Hepatocyte (in vitro differentiated cells): ENCODE measurements at regions not wholly inside any gene's neighbourhood (a gene's known extent, or its start where the extent isn't known, plus 50 kb on each side); places are given as distances from the start of the nearest gene placed in this dataset.

ENCODE experiments used
- DNase-seq: peaks from one replicate; pipeline ENCODE4 v3.0.0-alpha.2; 2016; ENCODE audit warnings: low spot score
- H2AFZ ChIP-seq: fragments of 200-600 bp; sonication (generic); 2 replicates; pipeline ENCODE4 v1.6.0; 2016; ENCODE audit warnings: antibody characterized with exemption, mild to moderate bottlenecking
- H3K27ac ChIP-seq: fragments of 200-600 bp; sonication (generic); 2 replicates; pipeline ENCODE4 v1.5.1; 2016; ENCODE audit warnings: mild to moderate bottlenecking
- H3K27me3 ChIP-seq: fragments of 200-600 bp; sonication (generic); 2 replicates; pipeline ENCODE4 v1.6.1; 2016
- H3K36me3 ChIP-seq: fragments of 200-600 bp; sonication (generic); replicated peaks from 2 replicates; pipeline ENCODE4 v1.5.1; 2016; ENCODE audit warnings: low read depth; ENCODE audit not compliant: insufficient read depth
- H3K4me1 ChIP-seq: fragments of 200-600 bp; sonication (generic); 2 replicates; pipeline ENCODE4 v1.5.1; 2016; ENCODE audit warnings: mild to moderate bottlenecking, moderate library complexity; ENCODE audit not compliant: insufficient read depth
- H3K4me2 ChIP-seq: fragments of 200-600 bp; sonication (generic); 2 replicates; pipeline ENCODE4 v1.6.0; 2016
- H3K4me3 ChIP-seq: fragments of 200-600 bp; sonication (generic); 2 replicates; pipeline ENCODE4 v1.5.1; 2016; ENCODE audit warnings: mild to moderate bottlenecking
- H3K79me2 ChIP-seq: fragments of 200-600 bp; sonication (generic); 2 replicates; pipeline ENCODE4 v1.6.0; 2017; ENCODE audit warnings: mild to moderate bottlenecking
- H3K9me2 ChIP-seq: fragments of 200-600 bp; sonication (generic); replicated peaks from 2 replicates; pipeline ENCODE4 v1.6.0; 2017; ENCODE audit warnings: mild to moderate bottlenecking; ENCODE audit not compliant: insufficient read depth
- H3K9me3 ChIP-seq: fragments of 200-600 bp; sonication (generic); 2 replicates; pipeline ENCODE4 v1.5.1; 2016; ENCODE audit warnings: low read depth, mild to moderate bottlenecking
- H4K20me1 ChIP-seq: fragments of 200-600 bp; sonication (generic); 2 replicates; pipeline ENCODE4 v1.6.0; 2016; ENCODE audit warnings: mild to moderate bottlenecking; ENCODE audit not compliant: insufficient read depth, poor library complexity, severe bottlenecking
- EZH2 ChIP-seq: fragments of 200-600 bp; sonication (generic); IDR thresholded peaks from 2 replicates; pipeline ENCODE4 v1.6.1; 2016; ENCODE audit warnings: antibody characterized with exemption, mild to moderate bottlenecking, borderline replicate concordance
- EZH2phosphoT487 ChIP-seq: fragments of 200-600 bp; sonication (generic); IDR thresholded peaks from one replicate; pipeline ENCODE4 v1.6.1; 2018; ENCODE audit warnings: antibody characterized with exemption, mild to moderate bottlenecking, low read depth, moderate library complexity; ENCODE audit not compliant: unreplicated experiment, severe bottlenecking
- WGBS: methylation state at CpG from one replicate; pipeline ENCODE4 v1.1.6; 2016; ENCODE audit warnings: low lambda C conversion rate; ENCODE audit errors: missing lambda C conversion rate; 5-methylcytosine and 5-hydroxymethylcytosine counted together
- TF ChIP-seq, protein P1 (sequence below): fragments of 200-600 bp; sonication (generic); IDR thresholded peaks from 2 replicates; pipeline ENCODE4 v1.5.1; 2016; ENCODE audit warnings: antibody characterized with exemption, mild to moderate bottlenecking; ENCODE audit not compliant: poor library complexity

GRCh38 chr2:13003500-13003899, 286.8 kb downstream of the TRIB2 start:
- Histone ChIP-seq H4K20me1 (no peaks in the 10 kb centered on the region), H3K27ac (no peak overlapping the region), H3K4me3 (no peak overlapping the region), H3K4me2 (no peak overlapping the region), H2AFZ (no peak overlapping the region), H3K27me3 (no peaks in the 10 kb centered on the region), H3K4me1 (peaks cover 8% of the 10 kb centered on the region), H3K36me3 (no peaks in the 10 kb centered on the region), H3K9me3 (no peaks in the 10 kb centered on the region), H3K79me2 (no peaks in the 10 kb centered on the region), H3K9me2 (no peaks in the 10 kb centered on the region)
- no peak for TF ChIP-seq EZH2
- TF ChIP-seq, protein P1, sequence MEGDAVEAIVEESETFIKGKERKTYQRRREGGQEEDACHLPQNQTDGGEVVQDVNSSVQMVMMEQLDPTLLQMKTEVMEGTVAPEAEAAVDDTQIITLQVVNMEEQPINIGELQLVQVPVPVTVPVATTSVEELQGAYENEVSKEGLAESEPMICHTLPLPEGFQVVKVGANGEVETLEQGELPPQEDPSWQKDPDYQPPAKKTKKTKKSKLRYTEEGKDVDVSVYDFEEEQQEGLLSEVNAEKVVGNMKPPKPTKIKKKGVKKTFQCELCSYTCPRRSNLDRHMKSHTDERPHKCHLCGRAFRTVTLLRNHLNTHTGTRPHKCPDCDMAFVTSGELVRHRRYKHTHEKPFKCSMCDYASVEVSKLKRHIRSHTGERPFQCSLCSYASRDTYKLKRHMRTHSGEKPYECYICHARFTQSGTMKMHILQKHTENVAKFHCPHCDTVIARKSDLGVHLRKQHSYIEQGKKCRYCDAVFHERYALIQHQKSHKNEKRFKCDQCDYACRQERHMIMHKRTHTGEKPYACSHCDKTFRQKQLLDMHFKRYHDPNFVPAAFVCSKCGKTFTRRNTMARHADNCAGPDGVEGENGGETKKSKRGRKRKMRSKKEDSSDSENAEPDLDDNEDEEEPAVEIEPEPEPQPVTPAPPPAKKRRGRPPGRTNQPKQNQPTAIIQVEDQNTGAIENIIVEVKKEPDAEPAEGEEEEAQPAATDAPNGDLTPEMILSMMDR, result no peak
- TF ChIP-seq EZH2phosphoT487, result no peak
- no peak for DNase-seq
- 90% methylated on average over 2 of the region's 2 CpGs for WGBS

DNA sequence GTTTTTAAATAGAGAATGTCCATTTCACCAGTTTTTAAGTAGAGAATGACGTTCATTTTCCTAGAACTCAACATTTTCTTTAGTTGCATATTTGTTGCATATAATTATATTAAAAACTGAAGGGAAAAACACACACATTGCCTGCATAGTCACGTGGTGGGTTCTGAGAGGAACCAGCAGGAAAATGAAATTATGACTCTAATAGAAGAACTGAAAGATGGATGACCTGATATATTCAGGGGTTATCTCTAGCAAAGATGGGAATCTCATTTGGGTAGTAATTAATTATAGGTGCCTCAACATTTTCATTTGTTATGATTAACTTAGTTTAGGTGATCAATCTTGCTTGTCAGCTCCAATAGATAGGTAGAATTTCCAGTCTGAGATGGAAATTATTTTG, 288.3 kb downstream of the TRIB2 start:
- WGBS, result 89% methylated on average over 2 of the region's 2 CpGs
- no peak overlapping the region for H3K4me2 ChIP-seq
- no peaks in the 10 kb centered on the region for H3K9me3 ChIP-seq
- H3K27me3 ChIP-seq, result no peaks in the 10 kb centered on the region
- no peak overlapping the region for H3K4me3 ChIP-seq
- no peak for TF ChIP-seq EZH2phosphoT487
- no peak for TF ChIP-seq EZH2
- TF ChIP-seq, protein P1, result no peak
- no peak overlapping the region for H3K27ac ChIP-seq
- H3K79me2 ChIP-seq, result no peaks in the 10 kb centered on the region
- no peaks in the 10 kb centered on the region for H3K9me2 ChIP-seq
- no peaks in the 10 kb centered on the region for H4K20me1 ChIP-seq
- no peaks in the 10 kb centered on the region for H3K36me3 ChIP-seq
- H3K4me1 ChIP-seq, result peaks cover 8% of the 10 kb centered on the region
- no peak for DNase-seq
- H2AFZ ChIP-seq, result no peak overlapping the region

DNA sequence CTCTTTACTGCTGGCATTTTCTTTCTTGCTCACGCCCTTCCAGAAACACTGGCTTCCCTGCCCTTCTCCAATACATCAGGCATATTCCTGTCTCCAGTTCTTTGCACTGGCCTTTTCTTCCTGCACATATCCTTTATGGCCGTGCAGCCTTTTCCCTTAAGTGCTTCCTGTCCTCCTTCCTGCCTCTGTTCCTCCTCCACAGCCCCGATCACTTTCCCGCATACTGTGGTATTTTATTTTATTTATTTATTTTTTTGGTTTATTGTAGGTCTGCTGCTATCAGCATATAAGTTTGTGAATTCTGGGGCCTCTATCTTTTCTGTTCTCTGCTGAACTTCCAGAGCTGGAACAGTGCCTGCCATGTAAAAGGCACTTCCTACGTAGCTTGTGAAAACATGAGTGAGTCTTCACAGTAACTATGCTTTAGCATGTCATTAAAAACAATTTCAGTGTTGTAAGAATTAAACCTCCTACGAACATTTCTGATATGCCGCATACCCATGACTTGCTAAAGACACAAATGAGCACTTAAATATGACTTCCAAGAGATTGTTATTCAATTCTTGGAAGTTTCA, 289.1 kb downstream of the TRIB2 start:
- H3K36me3 ChIP-seq, result no peaks in the 10 kb centered on the region
- H2AFZ ChIP-seq, result no peak overlapping the region
- peak overlapping the region; percentile 23 for H3K4me2 ChIP-seq
- DNase-seq, result no peak
- no peak overlapping the region for H3K4me3 ChIP-seq
- H3K79me2 ChIP-seq, result no peaks in the 10 kb centered on the region
- 71% methylated on average over 7 of the region's 7 CpGs for WGBS
- H4K20me1 ChIP-seq, result no peaks in the 10 kb centered on the region
- H3K4me1 ChIP-seq, result peaks cover 8% of the 10 kb centered on the region
- no peak overlapping the region for H3K27ac ChIP-seq
- H3K27me3 ChIP-seq, result no peaks in the 10 kb centered on the region
- H3K9me2 ChIP-seq, result no peaks in the 10 kb centered on the region
- no peak for TF ChIP-seq EZH2phosphoT487
- TF ChIP-seq, protein P1, result no peak
- no peak for TF ChIP-seq EZH2
- H3K9me3 ChIP-seq, result no peaks in the 10 kb centered on the region
